ENCODE measurements at regions not wholly inside any gene's neighbourhood (a gene's known extent, or its start where the extent isn't known, plus 50 kb on each side); places are given as distances from the start of the nearest gene placed in this dataset.

DNA sequence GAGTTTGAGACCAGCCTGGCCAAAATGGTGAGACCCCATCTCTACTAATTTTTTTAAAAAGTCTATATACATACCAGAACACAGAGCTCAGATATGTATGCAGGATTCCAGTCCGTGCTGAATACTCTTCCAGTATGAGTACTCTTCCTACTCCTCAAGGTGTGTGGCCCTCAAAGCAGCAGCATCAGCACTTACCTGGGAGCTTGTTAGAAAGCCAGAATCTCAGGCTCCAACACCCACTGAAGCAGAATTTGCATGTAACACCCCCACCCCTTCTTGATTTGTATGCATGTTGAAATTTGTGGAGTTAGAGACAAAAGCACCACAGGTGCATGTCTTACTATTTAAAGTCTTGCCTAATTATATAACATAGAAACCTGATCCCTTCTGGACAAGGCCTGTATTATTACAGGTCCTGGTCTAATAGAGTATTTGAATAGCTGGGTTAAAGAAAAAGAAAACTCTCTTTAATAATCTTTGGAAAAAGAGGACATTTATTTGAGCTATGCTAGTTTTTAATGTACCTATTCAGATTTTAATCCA is 50.3 kb upstream of the NFE2L2 start:
- DNase-seq: no peak

DNA sequence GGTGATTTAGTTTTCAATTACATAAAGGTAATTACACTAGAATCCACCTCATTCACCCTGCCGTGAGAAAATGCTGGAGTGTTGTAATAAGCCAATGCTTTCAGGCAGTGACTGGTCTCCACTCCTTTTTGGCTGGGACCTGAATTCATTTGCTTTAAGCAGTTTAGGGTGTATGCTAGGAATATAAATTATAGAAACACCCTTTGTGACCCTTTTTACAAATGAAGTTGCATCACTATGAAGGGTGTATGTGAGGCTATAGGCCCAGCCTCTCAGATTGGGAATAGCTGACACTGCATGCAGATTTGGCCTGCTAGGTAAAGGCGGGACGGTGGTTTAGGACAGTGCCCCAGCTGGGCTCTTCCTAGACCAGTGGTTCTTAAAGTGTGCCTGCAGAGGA is 50.8 kb upstream of the NFE2L2 start:
- DNase-seq: no peak

DNA sequence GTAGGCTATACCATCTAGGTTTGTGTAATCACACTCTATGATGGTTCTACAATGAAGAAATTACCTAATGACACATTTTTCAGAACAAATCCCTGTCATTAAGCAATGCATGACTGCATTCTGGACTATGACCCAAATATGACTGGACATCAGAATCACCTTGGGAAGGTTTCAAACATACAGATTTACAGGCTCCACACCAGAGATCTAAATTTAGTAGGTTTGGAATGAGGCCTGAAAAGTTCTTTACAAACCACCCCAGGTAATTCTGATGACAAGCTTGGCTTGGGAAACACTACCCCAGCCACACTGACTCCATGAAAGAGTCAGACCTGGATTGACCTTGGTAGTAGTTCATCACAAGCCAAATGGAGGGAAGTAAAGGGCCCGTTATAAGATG is 52.2 kb upstream of the NFE2L2 start:
- no peak for DNase-seq

DNA sequence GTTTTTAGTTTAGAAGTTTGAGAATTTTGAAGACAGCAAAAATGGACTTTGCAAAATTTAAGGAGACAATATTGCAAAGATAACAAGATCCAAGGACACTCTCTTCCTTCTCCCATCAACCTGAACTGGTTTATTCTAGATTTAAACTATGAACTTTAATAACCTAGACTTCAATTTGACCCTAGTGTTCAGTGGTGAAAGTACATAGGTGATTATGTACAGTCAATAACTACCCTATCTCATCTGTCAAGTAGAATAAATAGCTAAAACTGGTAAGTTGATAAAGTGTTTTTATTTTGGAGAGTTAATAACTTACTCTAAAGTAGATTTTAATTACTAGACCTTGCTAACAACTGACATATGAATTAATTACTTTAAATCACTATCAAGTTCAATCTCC is 52.9 kb upstream of the NFE2L2 start:
- no peak for DNase-seq

DNA sequence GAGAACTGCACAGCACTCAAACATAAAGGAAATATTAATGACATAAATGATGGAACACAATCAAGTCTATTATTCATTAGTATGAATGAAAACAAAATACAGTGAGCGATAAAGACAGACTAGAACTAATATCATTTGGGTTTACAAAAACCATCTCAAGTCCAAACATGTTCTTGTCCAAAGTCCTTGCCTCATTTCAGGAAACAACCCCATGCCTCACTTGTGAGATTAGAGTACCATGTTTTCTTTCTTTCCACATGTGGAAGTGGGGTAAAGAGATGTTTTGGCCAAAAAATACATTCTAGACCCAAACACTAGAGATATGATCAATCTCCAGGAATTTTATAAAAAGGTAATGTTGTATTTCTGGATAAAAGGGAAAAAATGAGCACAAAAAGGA is 53.3 kb upstream of the NFE2L2 start:
- DNase-seq: no peak

DNA sequence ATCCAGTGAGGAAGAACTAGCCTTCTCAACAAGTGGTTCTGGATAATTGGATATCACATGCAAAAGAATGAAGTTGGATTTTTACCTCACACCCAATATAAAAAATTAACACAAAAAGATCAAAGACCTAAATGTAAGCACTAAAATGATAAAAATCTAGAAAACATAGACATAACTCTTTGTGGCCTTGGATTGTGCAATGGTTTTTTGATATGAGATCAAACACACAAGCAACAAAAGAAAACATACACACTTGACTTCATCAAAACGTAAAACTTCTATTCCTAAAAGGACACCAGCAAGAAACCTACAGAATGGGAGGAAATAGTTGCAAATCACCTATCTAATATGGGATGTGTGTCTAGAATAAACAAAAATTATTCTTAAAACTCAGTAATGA is 54.1 kb upstream of the NFE2L2 start:
- no peak for DNase-seq

DNA sequence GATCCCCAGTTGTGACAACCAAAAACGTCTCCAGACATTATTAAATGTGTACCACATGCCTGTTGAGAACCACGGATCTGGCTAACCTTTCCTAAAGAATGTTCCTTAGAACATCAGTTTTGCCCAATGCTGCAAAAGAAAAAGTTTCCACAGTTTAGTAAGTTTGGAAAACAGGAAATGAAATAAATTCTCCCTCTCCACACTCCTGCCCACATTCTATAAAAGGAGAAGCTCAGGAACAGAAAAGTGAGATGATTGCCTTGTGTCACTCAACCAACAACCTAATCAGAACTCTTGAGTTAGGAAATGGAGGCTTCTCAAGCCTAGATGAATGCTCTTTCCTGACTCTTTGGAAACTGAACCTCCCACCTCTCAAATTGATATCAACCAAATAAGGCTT is 56.1 kb upstream of the NFE2L2 start:
- DNase-seq: no peak

DNA sequence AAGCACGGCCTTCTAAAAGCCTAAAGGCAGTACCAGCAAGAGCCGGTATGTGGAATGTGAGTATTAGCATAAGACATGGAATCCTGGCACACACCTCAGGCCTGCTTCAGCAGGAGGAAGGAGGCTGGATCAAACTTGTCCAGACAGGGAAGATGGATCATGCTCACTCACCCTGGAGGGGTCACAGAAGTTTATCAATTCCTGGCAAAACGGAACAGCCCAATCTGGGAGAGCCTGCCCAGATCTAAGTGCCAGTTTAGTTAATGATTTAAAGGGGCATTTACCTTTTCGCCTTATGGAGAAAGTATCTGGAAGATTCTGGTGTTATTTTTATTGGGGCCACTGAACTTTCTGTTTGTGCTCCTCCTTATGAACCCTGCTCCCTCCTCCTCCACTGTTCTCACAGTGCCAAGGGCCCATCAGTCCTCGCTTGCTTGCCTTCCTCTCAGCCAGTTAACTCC is 58.3 kb upstream of the NFE2L2 start:
- no peak for DNase-seq

DNA sequence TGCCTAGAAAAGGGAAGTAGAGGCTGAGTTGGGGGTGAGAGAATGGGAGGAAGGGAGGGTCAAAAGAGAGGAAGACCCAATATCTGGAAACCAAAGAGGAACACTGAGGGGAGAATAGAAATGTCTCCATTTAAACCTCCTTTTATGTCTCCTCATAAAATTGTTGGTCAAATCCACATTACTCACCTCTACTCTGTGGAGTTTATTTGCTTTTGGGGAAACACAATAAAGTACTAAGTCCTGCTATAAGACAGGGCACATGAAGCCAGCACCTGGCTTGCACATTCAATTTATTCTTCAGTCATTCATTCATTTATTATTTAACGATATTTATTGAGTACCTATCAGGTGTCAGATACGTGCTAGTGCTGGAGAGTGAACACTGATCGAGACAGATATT is 60.3 kb upstream of the NFE2L2 start:
- no peak for DNase-seq

DNA sequence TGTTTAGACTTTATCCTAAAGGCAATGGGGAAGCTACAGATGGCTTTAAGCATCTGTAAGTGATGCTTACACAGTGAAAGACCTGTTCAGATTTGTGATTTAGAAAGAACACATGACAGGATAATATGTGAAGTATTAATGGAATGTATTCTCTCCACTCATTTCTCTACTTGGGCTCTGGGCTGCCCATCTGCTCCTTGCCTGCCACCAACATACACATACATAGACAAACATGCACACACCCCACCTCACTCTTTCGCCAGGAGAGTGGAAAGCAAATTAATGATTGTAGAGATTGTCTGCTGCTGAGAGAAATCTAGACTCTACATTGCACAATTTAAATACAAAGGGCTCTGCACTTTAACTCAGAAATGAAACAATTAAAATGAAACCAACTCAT is 61.0 kb upstream of the NFE2L2 start:
- DNase-seq: no peak

DNA sequence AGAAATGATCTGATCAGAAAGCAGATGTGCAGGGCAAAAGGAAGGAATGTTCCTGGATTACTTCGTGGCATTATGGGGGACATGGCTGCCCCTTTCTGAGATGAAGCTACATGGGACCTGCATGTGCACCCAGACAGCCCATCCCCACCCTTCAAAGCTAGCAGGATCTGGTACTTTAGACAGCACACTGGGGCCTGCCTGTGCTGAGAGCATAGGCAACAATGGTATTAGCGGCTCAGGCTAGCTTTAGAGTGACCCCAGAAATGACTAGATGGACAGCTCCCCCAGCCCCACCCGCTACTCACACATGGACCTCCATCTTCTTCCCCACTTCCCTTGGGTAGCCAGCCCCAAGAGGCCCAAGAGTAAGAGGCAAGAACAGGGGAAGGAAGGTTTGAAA is 61.5 kb upstream of the NFE2L2 start:
- DNase-seq: no peak

DNA sequence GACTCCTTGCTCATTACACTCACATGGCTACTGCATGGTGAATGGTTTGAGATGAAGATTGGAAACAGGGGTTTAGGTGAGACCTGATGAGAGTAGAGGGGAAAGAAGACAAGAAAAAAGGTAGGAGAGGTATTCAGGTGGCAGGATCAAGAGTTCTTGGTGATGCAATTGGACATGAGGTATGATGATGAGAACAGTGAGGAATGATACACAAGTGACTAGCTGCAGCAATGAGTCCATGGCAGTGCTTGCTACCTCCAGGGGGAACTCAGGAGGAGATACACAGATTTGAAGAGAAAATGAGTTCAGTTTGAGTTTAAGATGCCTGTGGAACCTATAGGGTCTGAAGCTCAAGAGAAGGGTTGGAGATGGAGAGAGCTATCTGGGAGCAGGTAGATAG is 62.1 kb upstream of the NFE2L2 start:
- DNase-seq: no peak

DNA sequence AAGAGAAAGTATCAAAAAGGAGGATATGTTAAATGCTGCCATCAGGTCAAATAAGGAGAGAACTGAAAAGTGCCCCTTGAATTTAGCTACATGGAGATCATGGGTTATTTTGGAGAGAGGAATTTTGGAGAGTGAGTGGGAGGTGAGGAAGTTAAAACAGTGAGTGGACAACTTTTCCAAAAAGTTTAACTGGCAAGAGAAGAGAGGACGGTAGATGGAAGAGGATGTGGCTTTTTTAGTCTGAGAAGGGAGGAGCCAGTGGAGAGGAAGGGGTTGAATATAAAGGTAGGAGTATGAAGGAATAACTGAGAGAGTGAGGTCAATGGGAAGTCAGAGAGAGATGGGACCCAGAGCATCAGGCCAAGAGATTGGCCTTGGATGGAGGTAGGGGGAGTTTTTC is 62.5 kb upstream of the NFE2L2 start:
- DNase-seq: no peak

DNA sequence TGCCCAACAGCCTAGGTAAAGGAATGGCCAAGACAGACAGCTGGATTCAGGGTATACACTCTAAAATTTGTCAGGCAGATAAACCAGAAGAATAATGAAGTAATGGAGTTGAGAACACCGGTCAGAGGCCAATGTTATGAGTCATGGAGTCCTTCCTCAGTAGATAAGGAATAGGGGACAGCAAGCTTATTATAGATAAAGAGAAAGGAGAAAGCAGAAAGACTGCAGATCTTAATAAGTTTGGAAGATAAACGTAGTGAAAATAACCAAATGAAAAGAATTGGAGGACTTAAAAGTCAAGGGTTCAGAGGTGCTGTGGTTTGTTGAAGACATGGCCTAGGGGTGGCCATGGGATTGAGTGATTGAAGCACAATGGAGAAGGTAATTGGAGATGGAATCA is 63.5 kb upstream of the NFE2L2 start:
- no peak for DNase-seq

DNA sequence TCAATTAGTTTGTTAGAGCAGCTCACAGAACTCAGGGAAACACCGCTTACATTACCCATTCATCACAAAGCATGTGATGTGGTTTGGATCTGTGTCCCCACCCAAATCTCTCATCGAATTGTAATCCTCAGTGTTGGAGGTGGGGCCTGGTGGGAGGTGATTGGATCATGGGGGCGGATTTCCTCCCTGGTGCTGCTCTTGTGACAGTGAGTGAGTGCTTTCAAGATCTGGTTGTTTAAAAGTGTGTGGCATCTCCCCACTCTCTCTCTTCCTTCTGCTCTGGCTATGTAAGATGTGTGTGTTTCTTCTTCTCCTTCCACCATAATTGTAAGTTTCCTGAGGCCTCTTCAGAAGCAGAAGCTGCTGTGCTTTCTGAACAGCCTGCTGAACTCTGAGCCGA is 63.5 kb upstream of the AGPS start:
- peak; percentile 4 for DNase-seq

DNA sequence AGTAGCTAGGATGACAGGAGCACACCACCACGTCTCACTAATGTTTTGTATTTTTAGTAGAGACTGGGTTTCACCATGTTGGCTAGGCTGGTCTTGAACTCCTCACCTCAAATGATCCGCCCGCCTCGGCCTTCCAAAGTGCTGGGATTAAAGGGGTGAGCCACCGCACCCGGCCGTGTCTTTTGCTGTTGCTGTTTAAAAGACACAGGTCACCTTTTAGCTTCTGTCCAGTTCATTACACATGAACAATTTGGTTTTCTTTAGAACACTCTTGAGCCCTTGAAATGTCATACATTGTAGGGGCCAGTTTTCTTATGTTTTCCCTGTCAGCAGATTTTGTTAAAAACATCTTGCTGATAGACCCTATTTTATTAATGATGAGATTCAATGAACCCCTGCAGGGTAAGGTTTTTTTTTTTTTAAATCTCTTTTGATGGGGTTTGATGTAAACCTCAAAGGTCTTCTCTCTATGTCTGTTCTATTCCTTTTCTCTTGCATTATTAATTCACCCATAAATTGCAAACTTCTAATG is 61.0 kb upstream of the AGPS start:
- no peak for DNase-seq

DNA sequence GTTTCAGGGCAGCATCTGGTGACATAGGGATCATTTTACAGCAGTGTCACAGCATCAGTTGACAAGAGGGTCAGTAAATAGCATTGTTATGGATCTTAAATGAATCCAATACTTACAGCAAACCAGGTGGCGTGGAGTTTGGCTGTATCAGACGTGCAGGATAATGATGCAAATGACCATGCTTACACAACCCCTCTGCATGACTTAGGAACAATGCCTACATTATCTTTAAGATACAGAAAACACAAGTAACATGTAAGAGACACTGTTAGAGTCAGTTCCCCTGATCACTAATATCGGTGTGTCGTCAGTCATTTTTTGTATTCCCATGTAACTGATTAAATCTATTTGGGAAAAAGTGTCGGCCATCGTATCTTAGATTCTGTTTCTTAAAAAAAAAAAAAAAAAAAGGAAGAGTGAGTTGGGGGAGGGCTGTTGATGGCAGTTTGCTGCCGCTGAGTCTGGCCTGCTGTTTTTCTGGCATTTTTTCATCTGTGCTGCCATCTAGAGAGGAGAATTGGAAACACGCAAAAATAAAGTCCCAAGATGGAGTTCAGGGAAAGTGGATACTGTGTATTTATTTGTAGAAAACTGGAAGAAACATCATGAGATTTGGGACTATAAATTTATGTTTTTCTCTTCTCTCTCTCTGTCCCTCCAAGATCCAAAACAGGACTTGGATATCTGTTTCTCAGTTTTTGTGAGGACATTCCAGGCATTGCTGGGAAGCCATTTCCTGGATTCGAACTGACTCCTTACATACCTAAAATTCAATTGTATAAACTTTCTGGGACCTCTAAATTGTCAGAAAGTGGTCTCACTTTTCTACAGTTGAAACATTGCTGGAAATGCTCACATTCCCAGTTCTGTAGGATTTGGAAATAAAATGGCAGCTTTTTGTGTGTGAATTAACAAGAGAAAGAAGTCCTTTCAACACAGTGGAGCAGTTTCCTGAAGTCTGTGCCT is 60.3 kb upstream of the AGPS start:
- DNase-seq: peak; percentile 48

DNA sequence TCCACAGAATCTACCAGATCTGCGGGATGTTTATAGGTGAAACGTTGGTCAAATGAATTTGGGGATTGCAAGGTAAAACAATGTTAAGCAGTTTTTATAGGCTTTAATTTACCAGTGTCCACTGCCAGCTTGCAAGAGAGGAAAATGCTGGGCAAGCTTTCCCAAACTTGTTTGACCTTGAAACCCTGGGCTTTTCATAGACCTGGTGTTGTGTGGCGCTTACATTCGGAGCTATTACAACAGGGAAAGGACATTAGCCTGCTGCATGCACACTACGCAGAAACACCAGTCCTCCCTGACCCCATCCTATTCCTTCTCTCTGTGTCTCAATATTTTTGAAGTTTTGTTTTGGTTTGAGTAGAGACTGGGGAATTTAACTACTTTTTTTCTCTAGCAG is 59.6 kb upstream of the AGPS start:
- DNase-seq: no peak

DNA sequence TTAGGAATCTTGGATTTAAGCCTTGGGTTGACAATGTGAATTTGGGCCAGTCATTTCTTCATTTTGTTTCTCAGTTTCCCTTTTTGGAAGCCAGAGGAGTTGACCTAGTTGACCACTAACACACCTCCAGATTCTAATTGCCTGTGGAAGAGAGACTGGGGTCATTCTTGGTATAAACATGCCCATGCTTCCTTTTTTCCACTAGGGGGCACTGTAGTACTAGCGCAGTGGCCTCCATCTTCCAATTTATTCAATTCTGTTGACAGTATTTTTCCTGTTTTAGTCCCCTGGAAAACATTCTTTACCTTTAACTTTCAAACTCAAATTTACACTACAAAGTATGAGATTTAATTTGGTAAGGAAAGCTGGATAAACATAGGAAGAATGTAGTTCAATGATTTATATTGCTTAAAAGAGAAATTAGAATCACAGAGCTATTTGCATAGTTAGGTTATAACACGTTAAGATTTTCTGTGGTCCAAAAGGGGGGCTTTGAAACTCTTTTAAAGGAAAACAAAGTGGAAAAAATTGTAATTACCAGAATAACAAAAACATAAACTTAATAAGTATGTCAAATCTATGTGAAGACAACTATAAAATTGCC is 57.5 kb upstream of the AGPS start:
- peak; percentile 14 for DNase-seq

DNA sequence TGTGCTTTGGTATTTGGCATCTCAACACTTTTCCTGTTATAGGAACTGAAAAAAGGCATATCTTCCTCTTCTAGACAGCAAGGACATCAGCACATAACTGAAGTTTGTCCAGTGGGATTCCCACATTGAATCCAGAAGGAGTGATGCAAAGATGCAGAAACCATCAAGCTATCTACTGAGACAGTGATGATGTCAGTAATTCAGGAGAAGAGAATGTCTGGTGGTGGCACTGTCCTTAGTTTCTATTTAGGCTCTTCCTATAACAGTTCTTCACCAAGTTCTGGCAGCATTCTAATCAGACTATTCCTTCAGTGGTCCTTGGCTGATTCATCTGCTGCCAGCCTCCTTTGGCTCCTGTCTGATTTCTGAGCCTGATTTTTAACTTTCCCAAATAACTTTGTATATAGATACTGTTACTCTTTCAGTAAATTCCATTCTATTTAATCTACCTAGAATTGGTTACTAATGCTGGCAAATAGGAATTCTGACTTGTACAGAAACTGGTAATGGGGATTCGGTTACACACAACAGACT is 56.6 kb upstream of the AGPS start:
- DNase-seq: no peak

DNA sequence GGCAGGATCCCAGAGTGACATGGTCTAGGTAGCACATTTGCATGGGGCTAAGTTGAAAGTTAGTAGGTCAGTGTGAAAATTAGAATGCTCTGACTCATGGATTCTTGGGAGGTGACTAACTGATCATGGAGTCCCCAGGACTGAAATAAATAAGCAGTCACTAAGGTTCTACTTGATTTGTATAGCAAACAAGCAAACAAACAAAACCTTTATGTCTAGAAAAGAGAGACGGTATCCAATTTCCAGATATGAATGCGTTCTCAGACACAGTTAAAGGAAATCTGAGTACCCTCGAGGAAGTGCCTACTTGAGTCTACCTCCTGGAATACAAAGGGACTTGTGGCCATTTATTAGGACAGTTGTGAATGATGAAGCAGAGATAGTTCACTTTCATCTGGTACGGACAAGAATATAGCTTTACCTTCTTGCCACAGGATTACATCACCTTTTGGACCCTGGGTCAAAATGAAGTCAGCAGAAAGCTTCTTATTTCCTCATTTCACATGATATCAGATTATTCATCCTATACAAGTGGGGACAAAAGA is 54.3 kb upstream of the AGPS start:
- no peak for DNase-seq

DNA sequence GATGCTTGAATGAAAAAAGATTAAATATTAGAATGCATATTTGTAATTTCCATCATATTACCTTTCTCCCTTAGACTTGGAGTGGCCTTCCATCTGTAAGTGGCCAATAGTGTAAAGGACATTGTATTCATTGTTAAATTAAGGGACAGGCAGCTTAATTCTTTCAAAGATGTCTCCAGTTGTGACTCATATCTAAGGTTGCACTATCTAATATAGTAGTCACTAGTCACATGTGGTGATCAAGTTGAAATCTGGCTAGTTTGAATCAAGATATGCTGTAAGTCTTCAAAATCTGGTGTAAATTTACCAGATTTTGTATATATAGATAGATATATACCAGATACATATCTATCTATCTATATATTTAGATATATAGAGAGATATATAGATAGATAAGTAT is 52.4 kb upstream of the AGPS start:
- DNase-seq: no peak

DNA sequence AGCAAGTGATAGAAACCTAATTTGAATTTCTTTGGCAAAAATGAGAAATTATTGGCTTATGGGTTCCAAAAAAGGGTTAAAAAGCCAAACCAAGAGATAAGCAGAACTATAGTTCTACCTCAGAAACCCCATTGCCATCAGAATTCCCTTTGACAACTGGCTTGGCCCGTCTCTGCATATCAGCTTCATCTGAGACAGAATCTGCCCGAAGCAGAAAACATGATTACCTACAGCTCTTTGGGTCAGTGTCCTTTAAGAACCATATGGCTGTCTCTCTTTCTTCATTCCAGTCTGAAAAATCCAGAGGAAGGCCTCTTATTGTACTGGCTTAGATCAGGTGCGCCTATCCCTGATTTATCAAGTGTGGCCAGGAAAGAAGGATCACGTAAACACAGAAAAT is 49.8 kb upstream of the AGPS start:
- no peak for DNase-seq
